ENCODE measurements at regions not wholly inside any gene's neighbourhood (a gene's known extent, or its start where the extent isn't known, plus 50 kb on each side); places are given as distances from the start of the nearest gene placed in this dataset.

- peak overlapping the region; percentile 34 for H3K27ac Mint-ChIP-seq
- H3K4me3 Mint-ChIP-seq: no peak overlapping the region
These were observed 360.4 kb downstream of the SEC14L1 start for GRCh38 chr17:77501101-77501566.

GRCh38 chr17:77501751-77502625 is 361.2 kb downstream of the SEC14L1 start:
- POLR2A ChIA-PET: no interaction called here
- Mint-ChIP-seq H3K9me3 (no peaks in the 10 kb centered on the region), H3K27ac (no peak overlapping the region), H3K36me3 (peaks cover 16% of the 10 kb centered on the region), H3K4me3 (no peak overlapping the region), H3K27me3 (no peaks in the 10 kb centered on the region), H3K4me1 (ENCODE audit: low read depth) (no peaks in the 10 kb centered on the region)
- intact Hi-C loops (cut with micrococcal nuclease): no loop called here
- DNase-seq: no peak
- CTCF ChIA-PET: interaction anchor here (0.7 to 1.7 kb wide), 9 partner anchors 10 to 511 kb away, joined by 3 to 14 read pairs (median 4); no protein-coding TSS in a partner anchor

More at GRCh38 chr17:77501101-77501566, 360.4 kb downstream of the SEC14L1 start:
- Mint-ChIP-seq H3K9me3 (no peaks in the 10 kb centered on the region), H3K4me1 (ENCODE audit: low read depth) (no peaks in the 10 kb centered on the region), H3K36me3 (peaks cover 16% of the 10 kb centered on the region), H3K27me3 (no peaks in the 10 kb centered on the region)
- ChIA-PET CTCF (interaction anchor here (0.7 to 1.7 kb wide), 8 partner anchors 11 to 512 kb away, joined by 3 to 14 read pairs (median 3); no protein-coding TSS in a partner anchor), POLR2A (no interaction called here)
- peak; percentile 52 for DNase-seq
- intact Hi-C loops (cut with micrococcal nuclease): no loop called here

GRCh38 chr17:77502626-77503292 is 362.0 kb downstream of the SEC14L1 start:
- Mint-ChIP-seq H3K27ac (no peak overlapping the region), H3K4me1 (ENCODE audit: low read depth) (no peaks in the 10 kb centered on the region), H3K9me3 (no peaks in the 10 kb centered on the region), H3K4me3 (no peak overlapping the region), H3K36me3 (peaks cover 16% of the 10 kb centered on the region), H3K27me3 (no peaks in the 10 kb centered on the region)
- intact Hi-C loops (cut with micrococcal nuclease): no loop called here
- ChIA-PET POLR2A (no interaction called here), CTCF (interaction anchor here (1.3 to 1.7 kb wide), 3 partner anchors 69 to 171 kb away, joined by 3 to 6 read pairs (median 4); no protein-coding TSS in a partner anchor)
- no peak for DNase-seq

GRCh38 chr17:77503293-77503655 is 362.5 kb downstream of the SEC14L1 start:
- intact Hi-C loops (cut with micrococcal nuclease): no loop called here
- Mint-ChIP-seq H3K4me3 (no peak overlapping the region), H3K9me3 (no peaks in the 10 kb centered on the region), H3K27me3 (no peaks in the 10 kb centered on the region), H3K27ac (no peak overlapping the region), H3K4me1 (ENCODE audit: low read depth) (no peaks in the 10 kb centered on the region), H3K36me3 (peaks cover 16% of the 10 kb centered on the region)
- CTCF ChIA-PET: interaction anchor here (1.3 to 1.7 kb wide), 2 partner anchors 74 to 172 kb away, joined by 4 to 6 read pairs; no protein-coding TSS in a partner anchor
- POLR2A ChIA-PET: no interaction called here
- DNase-seq: no peak

- intact Hi-C loops (cut with micrococcal nuclease): no loop called here
- Mint-ChIP-seq H3K9me3 (no peaks in the 10 kb centered on the region), H3K4me1 (ENCODE audit: low read depth) (no peaks in the 10 kb centered on the region), H3K27me3 (no peaks in the 10 kb centered on the region), H3K36me3 (peaks cover 15% of the 10 kb centered on the region), H3K4me3 (no peak overlapping the region), H3K27ac (no peak overlapping the region)
- CTCF ChIA-PET: interaction anchor here (1.7 kb wide), 1 partner anchor 173 kb away, joined by 4 read pairs; no protein-coding TSS in a partner anchor
- DNase-seq: no peak
- POLR2A ChIA-PET: no interaction called here
These were observed 363.3 kb downstream of the SEC14L1 start for GRCh38 chr17:77503916-77504651.

GRCh38 chr17:77504652-77505155 is 363.9 kb downstream of the SEC14L1 start:
- POLR2A ChIA-PET: no interaction called here
- intact Hi-C loops (cut with micrococcal nuclease): no loop called here
- no peak overlapping the region for H3K4me3 Mint-ChIP-seq

GRCh38 chr17:77505181-77505639 is 364.4 kb downstream of the SEC14L1 start:
- no peaks in the 10 kb centered on the region for H3K4me1 Mint-ChIP-seq (ENCODE audit: low read depth)
- CTCF ChIA-PET: interaction anchor here (0.6 to 1.6 kb wide), 3 partner anchors 10 to 418 kb away, joined by 3 to 6 read pairs (median 3); no protein-coding TSS in a partner anchor

More at GRCh38 chr17:77504652-77505155, 363.9 kb downstream of the SEC14L1 start:
- no peaks in the 10 kb centered on the region for H3K4me1 Mint-ChIP-seq (ENCODE audit: low read depth)
- no peaks in the 10 kb centered on the region for H3K27me3 Mint-ChIP-seq
- peaks cover 9% of the 10 kb centered on the region for H3K36me3 Mint-ChIP-seq
- CTCF ChIA-PET: interaction anchor here (1.6 kb wide), 1 partner anchor 9 kb away, joined by 6 read pairs; no protein-coding TSS in a partner anchor
- DNase-seq: no peak
- no peak overlapping the region for H3K27ac Mint-ChIP-seq
- no peaks in the 10 kb centered on the region for H3K9me3 Mint-ChIP-seq

GRCh38 chr17:77506371-77506991 is 365.7 kb downstream of the SEC14L1 start:
- H3K27me3 Mint-ChIP-seq: no peaks in the 10 kb centered on the region
- intact Hi-C loops (cut with micrococcal nuclease): no loop called here
- no peak overlapping the region for H3K27ac Mint-ChIP-seq
- ChIA-PET POLR2A (no interaction called here), CTCF (interaction anchor here (0.9 to 1.8 kb wide), 4 partner anchors 11 to 78 kb away, joined by 3 to 6 read pairs (median 4); no protein-coding TSS in a partner anchor)
- H3K36me3 Mint-ChIP-seq: peaks cover 4% of the 10 kb centered on the region
- no peak overlapping the region for H3K4me3 Mint-ChIP-seq
- H3K4me1 Mint-ChIP-seq (ENCODE audit: low read depth): no peaks in the 10 kb centered on the region
- peak; percentile 4 for DNase-seq
- peaks cover 7% of the 10 kb centered on the region for H3K9me3 Mint-ChIP-seq

More at GRCh38 chr17:77505181-77505639, 364.4 kb downstream of the SEC14L1 start:
- Mint-ChIP-seq H3K27me3 (no peaks in the 10 kb centered on the region), H3K4me3 (no peak overlapping the region), H3K27ac (no peak overlapping the region), H3K36me3 (peaks cover 5% of the 10 kb centered on the region), H3K9me3 (no peaks in the 10 kb centered on the region)
- DNase-seq: no peak
- POLR2A ChIA-PET: no interaction called here
- intact Hi-C loops (cut with micrococcal nuclease): no loop called here

- Mint-ChIP-seq H3K9me3 (peaks cover 13% of the 10 kb centered on the region), H3K4me3 (no peak overlapping the region), H3K4me1 (ENCODE audit: low read depth) (no peaks in the 10 kb centered on the region), H3K27me3 (no peaks in the 10 kb centered on the region), H3K36me3 (peaks cover 4% of the 10 kb centered on the region), H3K27ac (no peak overlapping the region)
- CTCF ChIA-PET: interaction anchor here (1.1 to 1.8 kb wide), 2 partner anchors 12 to 21 kb away, joined by 3 to 4 read pairs; no protein-coding TSS in a partner anchor
- intact Hi-C loops (cut with micrococcal nuclease): no loop called here
- POLR2A ChIA-PET: no interaction called here
- DNase-seq: no peak
These were observed 366.5 kb downstream of the SEC14L1 start for GRCh38 chr17:77507111-77507885.

- Mint-ChIP-seq H3K9me3 (peaks cover 13% of the 10 kb centered on the region), H3K27ac (no peak overlapping the region), H3K4me1 (ENCODE audit: low read depth) (no peaks in the 10 kb centered on the region), H3K4me3 (no peak overlapping the region), H3K36me3 (peaks cover 4% of the 10 kb centered on the region), H3K27me3 (no peaks in the 10 kb centered on the region)
- CTCF ChIA-PET: interaction anchor here (1.8 kb wide), 1 partner anchor 20 kb away, joined by 4 read pairs; no protein-coding TSS in a partner anchor
- DNase-seq: no peak
- intact Hi-C loops (cut with micrococcal nuclease): no loop called here
- POLR2A ChIA-PET: no interaction called here
These were observed 367.4 kb downstream of the SEC14L1 start for GRCh38 chr17:77508047-77508715.
